ENCODE measurements at regions not wholly inside any gene's neighbourhood (a gene's known extent, or its start where the extent isn't known, plus 50 kb on each side); places are given as distances from the start of the nearest gene placed in this dataset.

DNA sequence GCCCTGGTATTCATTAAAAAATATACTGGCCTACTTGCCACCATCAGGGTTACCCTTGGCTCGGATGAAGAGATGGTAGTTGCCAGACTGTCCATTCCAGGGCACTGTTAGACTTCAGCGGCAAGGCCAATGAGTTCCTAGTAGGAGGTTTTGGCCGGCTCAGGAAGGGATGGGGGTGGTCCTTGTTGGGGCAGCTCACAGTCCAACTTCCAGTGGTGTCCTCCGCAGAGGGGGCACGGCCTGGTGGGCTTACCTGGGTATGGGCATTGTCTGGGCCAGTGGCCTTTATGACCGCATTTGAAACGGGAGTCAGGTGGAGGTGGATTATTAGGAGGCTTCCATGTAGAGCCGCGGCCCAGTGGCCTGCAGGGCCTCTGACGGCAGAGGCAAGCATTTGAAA is 139.1 kb upstream of the ETV3 start:
- H3K27me3 ChIP-seq (ENCODE audit: control insufficient read depth, low read length): peaks cover 5% of the 10 kb centered on the region; the same call in 1 of the 2 replicates
- no peak overlapping the region for H3K4me3 ChIP-seq (ENCODE audit: low read length)
- H3K27ac ChIP-seq (ENCODE audit: low read depth, low read length): no peak overlapping the region
- no peaks in the 10 kb centered on the region for H4K20me1 ChIP-seq (ENCODE audit: control insufficient read depth, insufficient read depth, low read depth, low read length)
- H3K9me2 ChIP-seq (replicated peaks; ENCODE audit: control insufficient read depth, low read length): no peaks in the 10 kb centered on the region
- no peaks in the 10 kb centered on the region for H3K4me1 ChIP-seq (ENCODE audit: control insufficient read depth, low read length)
- H3K9me3 ChIP-seq (ENCODE audit: control insufficient read depth, insufficient read depth, low read length): no peaks in the 10 kb centered on the region
- no peaks in the 10 kb centered on the region for H3F3A ChIP-seq (ENCODE audit: control insufficient read depth, insufficient read depth)
- H3K4me2 ChIP-seq (ENCODE audit: low read length): no peak overlapping the region
- H3K36me3 ChIP-seq (ENCODE audit: control insufficient read depth, low read length): no peaks in the 10 kb centered on the region
- no peaks in the 10 kb centered on the region for H3K79me2 ChIP-seq (ENCODE audit: control insufficient read depth, low read length)
- TF ChIP-seq EZH2phosphoT487 (IDR thresholded peaks at IDR 0.05; ENCODE audit: borderline replicate concordance, low read length) (no peak), CTCF (IDR thresholded peaks at IDR 0.05; ENCODE audit: low read depth, low read length, poor library complexity, severe bottlenecking) (no peak)

DNA sequence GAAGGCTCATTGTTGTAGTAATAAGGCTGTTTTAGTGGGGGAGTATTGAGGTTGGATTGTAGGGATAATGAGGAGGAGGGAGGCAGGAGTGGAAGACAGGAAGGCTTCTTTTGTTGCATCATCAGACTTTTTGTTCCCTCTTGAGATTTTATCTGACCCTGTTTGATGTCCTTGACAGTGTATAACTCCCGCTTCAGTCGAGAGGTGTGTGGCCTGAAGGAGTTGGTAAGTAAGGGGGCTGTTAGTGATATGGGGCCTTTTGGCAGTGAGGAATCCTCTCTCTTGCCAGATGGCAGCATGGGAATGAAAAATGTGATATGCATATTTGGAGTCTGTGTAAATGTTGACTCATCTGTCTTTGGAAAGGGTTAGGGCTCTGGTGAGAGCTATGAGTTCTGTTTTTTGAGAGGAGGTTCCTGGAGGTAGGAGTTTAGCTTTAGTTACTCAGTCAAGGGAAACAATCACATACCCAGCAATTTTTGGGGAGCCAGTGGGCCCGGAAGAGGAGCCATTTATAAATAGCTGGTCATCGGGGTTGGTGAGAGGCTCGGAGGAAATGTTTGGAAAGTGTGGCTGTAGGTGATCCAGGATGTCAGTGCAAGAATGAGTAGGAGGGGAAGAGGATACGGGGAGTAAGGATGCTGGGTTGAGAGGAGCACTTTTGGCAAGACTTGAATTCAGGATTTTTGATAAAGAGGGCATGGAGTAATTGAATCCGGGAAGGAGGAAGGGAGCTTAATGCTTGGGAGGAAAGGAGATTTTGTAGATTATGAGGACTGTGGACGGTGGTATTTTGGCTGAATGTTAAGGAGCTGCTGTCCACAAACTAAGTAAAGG is 136.7 kb upstream of the ETV3 start:
- no peaks in the 10 kb centered on the region for H4K20me1 ChIP-seq (ENCODE audit: control insufficient read depth, insufficient read depth, low read depth, low read length)
- H3K27ac ChIP-seq (ENCODE audit: low read depth, low read length): no peak overlapping the region
- H3K9me2 ChIP-seq (replicated peaks; ENCODE audit: control insufficient read depth, low read length): no peaks in the 10 kb centered on the region
- no peaks in the 10 kb centered on the region for H3K9me3 ChIP-seq (ENCODE audit: control insufficient read depth, insufficient read depth, low read length)
- H3K27me3 ChIP-seq (ENCODE audit: control insufficient read depth, low read length): peaks cover 6% of the 10 kb centered on the region; the same call in 1 of the 2 replicates
- no peak overlapping the region for H3K4me3 ChIP-seq (ENCODE audit: low read length)
- H3K4me1 ChIP-seq (ENCODE audit: control insufficient read depth, low read length): no peaks in the 10 kb centered on the region
- TF ChIP-seq CTCF (IDR thresholded peaks at IDR 0.05; ENCODE audit: low read depth, low read length, poor library complexity, severe bottlenecking): no peak
- no peak for TF ChIP-seq EZH2phosphoT487 (IDR thresholded peaks at IDR 0.05; ENCODE audit: borderline replicate concordance, low read length)
- no peaks in the 10 kb centered on the region for H3K36me3 ChIP-seq (ENCODE audit: control insufficient read depth, low read length)
- no peaks in the 10 kb centered on the region for H3K79me2 ChIP-seq (ENCODE audit: control insufficient read depth, low read length)
- H3F3A ChIP-seq (ENCODE audit: control insufficient read depth, insufficient read depth): no peaks in the 10 kb centered on the region
- no peak overlapping the region for H3K4me2 ChIP-seq (ENCODE audit: low read length)

DNA sequence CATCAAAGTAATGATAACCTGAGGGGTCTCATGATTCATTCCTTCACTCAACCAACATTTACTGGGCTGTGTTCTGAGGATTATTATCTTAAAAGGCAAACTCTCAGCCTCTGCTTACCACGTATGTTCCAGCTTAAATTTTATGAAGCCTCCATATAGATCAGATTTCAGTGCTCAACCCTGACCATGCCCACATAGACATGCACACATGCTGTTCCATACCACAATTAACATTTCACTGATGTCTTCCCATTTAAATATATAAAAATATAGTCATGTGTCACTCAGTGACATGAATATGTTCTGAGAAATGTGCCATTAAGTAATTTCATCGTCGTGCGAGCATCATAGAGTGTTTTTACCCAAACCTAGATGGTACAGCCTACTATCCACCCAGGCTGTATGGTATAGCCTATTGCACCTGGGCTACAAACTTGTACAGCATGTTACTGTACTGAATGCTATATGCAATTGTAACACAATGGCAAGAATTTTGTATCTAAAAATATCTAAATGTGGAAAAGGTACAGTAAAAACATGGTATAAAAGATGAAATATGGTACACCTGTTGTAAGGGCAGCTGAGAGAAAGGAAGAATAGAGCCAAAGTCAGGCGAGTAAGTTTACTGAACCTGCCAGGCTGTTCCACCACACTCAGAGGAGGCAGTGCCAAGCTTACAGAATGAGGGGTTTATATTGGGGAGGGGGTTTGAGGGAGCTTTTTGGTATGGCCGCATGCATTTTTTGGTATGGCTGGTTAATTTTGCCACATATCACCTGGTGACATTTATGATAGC is 134.7 kb upstream of the ETV3 start:
- Histone ChIP-seq H3K4me3 (ENCODE audit: low read length) (no peak overlapping the region), H4K20me1 (ENCODE audit: control insufficient read depth, insufficient read depth, low read depth, low read length) (no peaks in the 10 kb centered on the region)
- TF ChIP-seq EZH2phosphoT487 (IDR thresholded peaks at IDR 0.05; ENCODE audit: borderline replicate concordance, low read length) (no peak), CTCF (IDR thresholded peaks at IDR 0.05; ENCODE audit: low read depth, low read length, poor library complexity, severe bottlenecking) (no peak)

More for the DNA sequence above, 134.7 kb upstream of the ETV3 start:
- Histone ChIP-seq H3K4me1 (ENCODE audit: control insufficient read depth, low read length) (no peaks in the 10 kb centered on the region), H3K27me3 (ENCODE audit: control insufficient read depth, low read length) (peaks cover 14% of the 10 kb centered on the region), H3K9me3 (ENCODE audit: control insufficient read depth, insufficient read depth, low read length) (no peaks in the 10 kb centered on the region), H3K79me2 (ENCODE audit: control insufficient read depth, low read length) (no peaks in the 10 kb centered on the region), H3K27ac (ENCODE audit: low read depth, low read length) (no peak overlapping the region), H3K36me3 (ENCODE audit: control insufficient read depth, low read length) (no peaks in the 10 kb centered on the region), H3F3A (ENCODE audit: control insufficient read depth, insufficient read depth) (no peaks in the 10 kb centered on the region), H3K4me2 (ENCODE audit: low read length) (no peak overlapping the region), H3K9me2 (replicated peaks; ENCODE audit: control insufficient read depth, low read length) (no peaks in the 10 kb centered on the region)
